Hypothalamus (tissue), 51 donors: ENCODE measurements at regions not wholly inside any gene's neighbourhood (a gene's known extent, or its start where the extent isn't known, plus 50 kb on each side); places are given as distances from the start of the nearest gene placed in this dataset.

ENCODE experiments used
- DNase-seq, 51 donors: peaks; one replicate each; lab custom pipeline; 2025; lab: John Stamatoyannopoulos, UW

DNA sequence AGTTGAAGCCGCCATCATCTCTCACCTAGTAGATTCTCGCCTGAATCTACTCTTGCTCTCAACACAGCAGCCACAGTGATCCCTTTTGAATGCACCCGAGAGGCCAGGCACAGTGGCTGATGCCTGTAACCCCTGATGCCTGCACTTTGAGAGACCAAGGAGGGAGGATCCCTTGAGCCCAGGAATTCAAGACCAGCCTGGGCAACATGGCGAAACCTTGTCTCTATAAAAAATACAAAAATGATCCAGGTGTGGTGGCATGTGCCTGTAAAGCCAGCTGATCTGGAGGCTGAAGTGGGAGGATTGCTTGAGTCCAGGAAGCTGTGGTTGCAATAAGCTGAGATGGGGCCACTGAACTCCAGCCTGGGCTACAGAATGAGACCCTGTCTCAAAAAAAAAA lies 60.3 kb upstream of the EML4 start:
- DNase-seq, result no peak

DNA sequence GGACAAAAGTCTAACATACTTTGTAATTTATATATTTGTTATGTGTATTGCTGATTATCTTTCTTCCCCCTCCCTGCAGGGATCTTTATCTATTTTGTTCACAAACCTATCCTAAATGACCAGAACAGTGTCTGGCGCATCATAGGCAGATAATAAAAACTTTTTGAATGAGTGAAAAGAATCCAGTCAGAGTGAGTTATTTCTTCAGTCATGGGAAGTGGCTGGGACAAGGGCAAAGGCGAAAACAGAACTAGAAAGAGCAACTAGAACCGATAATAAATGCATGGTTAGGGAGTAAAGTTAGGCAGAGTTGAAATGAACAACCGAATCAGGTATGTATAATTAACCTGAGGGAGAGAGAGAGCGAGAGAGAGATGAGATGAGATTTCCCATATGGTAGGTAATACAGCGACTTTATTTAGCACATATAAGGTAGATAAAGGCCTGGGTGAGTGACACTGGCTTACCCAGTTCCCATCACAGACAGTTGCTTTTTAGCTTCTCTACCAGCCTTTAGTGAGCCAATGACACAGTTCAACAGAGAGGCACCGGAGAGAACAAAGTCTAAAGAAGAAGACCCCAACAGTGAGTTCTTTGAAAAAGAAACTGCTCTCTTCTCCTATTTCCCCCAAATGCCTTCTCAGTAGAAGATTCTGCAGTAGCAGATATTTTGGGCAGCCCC lies 59.1 kb upstream of the EML4 start:
- no peak for DNase-seq

DNA sequence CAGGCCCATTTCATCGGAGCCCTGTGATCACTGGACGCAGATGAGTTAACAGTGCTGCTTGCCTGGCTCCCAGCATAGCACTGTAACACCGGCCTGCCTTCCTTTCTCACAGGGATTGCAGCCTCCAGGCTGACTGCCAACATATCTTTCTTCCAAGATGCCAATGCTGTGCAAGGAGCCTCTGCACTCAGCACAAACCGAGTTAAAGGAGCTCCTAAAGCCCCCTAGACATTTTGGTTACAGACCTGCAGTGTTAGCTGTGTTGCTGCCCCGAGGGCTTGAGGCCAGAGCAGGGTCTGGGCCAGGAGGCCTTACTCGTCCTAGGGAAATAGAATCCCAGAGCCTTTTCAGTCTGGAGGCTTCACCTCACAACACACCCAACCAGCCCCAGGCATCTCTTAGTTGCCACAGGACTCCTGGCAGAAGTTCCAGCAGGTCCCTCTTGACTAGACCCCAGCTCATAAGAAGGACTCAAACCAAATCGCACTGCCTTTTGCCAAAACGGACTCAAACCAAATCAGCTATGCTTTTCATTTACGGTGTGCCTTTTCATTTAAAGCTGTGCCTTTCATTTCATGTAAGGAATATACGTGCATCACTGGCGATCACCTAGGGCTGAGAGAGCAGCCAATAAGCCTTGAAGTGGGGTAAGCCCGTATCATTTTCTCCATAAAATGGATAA lies 58.4 kb upstream of the EML4 start:
- peak in 4 of 51 donors; percentile 10 to 25 (median 20) for DNase-seq

DNA sequence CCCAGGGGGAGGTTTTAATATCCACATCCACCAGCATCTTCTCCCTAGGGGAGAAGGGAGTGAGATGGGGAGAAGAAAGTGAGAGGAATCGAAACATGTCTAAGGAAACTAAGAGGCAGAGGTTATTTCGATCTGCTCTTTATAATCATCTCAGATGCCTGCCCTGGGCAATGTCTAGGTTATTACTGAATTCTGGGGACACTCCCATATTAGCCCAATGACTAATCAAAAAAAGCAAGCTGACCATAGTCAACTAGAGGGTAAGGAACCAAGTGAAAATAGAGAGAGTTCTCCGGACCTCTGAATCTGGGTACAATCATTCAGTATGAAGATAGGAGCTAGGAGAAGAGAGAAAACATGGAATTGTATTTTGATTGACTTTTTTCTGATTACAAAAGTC lies 56.7 kb upstream of the EML4 start:
- no peak for DNase-seq

DNA sequence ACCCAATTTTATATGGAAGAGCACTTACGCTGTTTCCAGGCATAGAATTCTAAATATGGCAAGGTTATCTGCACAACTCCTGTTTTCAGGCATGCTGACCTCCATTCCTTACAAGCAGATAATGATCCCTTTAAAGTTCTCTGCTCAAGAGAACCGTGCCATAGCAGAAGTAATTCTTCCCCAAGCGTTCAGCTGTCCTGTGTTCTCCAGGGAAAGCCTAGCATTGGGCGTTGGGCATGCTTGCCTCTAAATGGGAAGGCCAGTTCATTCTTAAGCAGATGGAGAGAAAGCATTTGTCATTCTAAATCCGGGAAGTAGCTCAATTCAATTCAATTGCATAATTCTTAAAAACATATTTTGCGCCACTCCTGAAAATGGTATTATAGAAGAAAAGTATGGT lies 55.7 kb upstream of the EML4 start:
- DNase-seq, result no peak

DNA sequence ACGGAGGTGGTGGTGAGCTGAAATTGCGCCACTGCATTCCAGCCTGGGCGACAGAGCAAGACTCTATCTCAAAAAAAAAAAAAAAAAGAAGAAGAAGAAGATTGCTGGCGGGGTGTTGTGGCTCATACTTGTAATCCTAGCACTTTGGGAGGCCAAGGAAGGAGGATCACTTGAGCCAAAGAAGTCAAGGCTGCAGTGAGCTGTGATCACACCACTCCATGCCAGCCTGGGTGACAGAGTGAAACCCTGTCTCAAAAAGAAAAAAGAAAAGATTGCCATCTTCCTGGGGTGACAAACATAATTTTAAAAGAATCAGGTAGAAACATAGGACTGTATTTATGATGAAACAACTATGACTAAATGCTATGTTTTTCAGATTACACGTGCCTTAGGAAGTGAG lies 55.1 kb upstream of the EML4 start:
- DNase-seq, result no peak

DNA sequence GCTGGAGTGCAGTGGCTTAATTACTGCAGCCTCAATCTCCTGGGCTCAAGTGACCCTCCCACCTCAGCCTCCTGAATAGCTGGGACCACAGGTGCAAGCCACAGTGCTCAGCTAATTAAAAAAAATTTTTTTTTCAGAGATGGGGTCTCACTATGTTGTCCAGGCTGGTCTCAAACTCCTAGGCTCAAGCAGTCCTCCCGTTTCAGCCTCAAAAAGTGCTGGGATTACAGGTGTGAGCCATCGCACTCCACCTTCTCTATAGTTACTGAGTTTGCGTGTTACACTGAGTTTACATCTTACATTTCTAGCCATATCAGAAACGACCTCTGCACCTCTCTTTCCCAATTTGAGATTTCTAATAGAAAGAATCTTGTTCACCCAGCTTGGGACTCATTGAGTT lies 53.6 kb upstream of the EML4 start:
- no peak for DNase-seq

DNA sequence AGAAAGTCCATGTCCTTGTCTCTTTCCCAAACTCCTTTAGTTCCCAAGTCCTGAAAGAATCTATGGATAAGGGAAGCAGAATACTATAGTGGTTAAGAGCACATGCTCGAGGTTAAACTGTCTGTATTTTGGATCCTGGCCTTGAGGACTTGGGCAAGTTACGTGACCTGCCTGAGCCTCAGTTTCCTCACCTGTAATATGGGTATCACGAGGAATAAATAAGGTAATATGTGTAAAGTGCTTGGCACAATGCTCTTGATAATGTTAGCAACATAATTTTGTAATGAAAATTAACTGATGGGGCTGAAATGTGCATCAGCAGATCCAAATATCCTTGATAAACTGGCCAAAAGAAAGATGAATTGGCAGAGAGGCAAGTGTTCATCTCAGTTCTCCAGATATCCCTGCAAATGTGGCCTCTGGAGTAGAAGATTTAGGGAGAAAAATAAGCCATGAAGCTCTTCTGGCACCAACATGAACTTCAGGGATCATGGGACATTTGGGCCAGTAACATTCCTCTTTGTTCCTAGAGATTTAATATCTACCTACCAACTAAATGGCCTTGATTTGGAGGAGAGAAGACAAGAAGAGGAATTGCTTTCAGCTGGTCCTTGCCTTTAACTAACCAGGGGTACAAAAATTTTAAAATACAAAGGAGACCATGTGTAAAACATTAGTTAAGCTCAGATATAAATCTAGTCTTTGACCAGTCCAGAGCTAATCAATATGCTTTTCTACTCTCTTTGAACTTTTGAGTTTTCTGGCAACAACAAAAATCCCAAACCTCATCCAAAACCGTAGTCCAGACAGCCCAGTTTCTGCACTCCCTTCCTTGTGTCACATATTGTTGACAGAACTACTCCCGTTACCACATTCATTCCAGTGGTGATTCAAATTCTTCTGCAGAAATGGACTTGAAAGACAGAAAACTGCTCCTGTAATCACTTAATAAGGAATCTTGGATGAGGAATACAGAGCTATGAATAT lies 52.7 kb upstream of the EML4 start:
- DNase-seq, result no peak

DNA sequence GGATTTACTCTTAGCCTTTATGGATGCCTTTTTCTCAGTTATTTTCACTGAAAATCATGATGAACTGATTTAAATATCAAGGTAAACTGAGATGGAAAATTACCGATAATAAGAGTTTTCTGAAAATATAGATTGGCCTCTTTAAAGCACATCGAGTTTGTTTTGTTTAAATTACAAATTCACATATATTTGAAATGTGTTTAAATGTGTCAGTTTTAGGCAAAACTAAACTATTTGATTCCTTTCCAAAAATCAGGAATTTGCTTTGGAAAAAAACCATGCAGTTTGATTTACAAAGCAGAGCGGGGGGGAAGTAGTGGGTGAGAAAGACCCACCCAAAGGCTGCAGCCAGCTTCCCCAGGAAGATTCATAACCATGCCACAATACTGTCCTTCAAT lies 52.0 kb upstream of the EML4 start:
- DNase-seq, result no peak

DNA sequence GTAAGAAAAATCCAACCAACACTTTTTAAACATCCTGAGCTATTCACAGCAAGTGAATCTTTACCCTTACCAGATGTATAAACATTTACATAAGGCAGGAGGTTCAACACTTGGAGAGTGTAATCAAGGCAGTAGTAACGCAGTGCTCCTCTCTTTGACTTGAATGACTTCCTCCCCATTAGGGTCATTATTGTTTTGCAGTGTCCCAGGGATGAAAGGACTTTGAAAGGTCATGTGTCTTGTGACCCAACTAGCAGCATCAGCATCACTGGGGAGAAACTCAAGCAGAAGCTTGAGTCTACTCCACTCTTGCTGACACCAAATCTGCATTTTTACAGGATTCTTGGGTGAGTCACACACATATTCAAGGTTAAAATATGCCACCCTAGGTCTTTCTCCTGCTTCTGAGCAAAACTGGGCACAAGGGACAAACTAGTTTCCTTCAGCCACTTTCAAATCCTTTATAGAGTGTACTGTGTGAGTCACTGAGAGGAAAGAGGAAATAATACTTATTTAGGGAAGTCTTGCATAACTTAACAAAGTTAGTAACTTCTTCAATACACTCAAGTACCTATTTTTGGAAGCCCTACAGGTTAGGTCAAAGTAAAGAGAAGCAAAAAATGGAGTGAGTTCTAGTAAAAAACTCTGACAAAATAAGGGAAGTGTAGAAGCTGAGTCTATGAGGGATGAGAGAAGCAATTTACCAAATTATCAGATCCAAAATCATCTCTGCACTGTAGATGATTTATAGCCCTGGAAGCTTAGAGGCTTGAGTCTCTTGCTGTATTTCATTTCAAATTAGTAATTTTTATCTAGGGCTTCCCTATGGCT lies 51.0 kb upstream of the EML4 start:
- no peak for DNase-seq

DNA sequence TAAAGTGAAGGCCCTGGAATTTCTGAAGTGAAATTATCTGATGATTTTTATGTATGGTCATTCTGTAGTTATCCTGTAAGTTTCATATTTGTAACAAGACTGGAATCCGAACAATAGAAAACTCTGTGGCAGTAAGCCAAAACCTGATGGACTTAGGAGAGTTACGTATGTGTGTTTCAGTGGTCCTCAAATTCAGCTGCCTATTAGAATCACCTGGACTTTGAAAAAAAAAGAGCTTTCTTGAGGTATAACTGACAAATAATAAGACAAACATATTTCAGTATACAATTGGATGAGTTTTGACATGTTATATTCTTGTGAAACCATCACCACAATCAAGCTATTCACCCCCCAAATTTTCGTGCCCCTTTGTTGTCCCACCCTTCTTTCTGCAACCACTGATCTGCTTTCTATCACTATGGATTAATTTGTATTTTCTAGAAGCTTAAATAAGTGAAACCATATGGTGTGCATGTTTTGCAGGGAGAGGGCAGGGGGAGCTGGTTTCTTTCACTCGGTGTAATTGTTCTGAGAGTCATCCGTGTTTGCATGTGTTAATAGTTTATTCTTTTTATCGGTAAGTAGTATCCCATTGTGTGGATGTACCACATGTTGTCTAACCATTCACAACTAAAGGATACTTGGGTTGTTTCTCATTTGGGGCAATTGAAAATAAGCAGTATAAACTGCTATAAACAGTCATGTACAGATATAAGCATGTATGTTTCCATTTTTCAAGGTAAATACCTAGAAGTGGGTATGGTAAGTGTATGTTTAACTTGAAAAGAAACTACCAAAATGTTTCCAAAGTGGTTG lies 50.2 kb upstream of the EML4 start:
- DNase-seq, result no peak
